GM12891 (cell line): ENCODE measurements at regions not wholly inside any gene's neighbourhood (a gene's known extent, or its start where the extent isn't known, plus 50 kb on each side); places are given as distances from the start of the nearest gene placed in this dataset.

ENCODE experiments used
- DNase-seq: peaks from one replicate; pipeline ENCODE4 v3.0.0; 2011; ENCODE audit warnings: low spot score; ENCODE audit not compliant: insufficient read length
- FAIRE-seq: peaks from 2 replicates; lab custom pipeline; 2011; peaks lifted over from hg19 to GRCh38; lab: Jason Lieb, UNC
- PAX5 ChIP-seq: IDR thresholded peaks from 2 replicates; pipeline ENCODE4 v1.6.1; 2011; ENCODE audit warnings: low read length, moderate library complexity, mild to moderate bottlenecking; ENCODE audit not compliant: insufficient read depth, severe bottlenecking
- POLR2A ChIP-seq: IDR thresholded peaks from 2 replicates; pipeline ENCODE4 v1.6.1; 2011; ENCODE audit warnings: low read depth, low read length, control low read depth
- POLR2AphosphoS5 ChIP-seq: IDR thresholded peaks from 2 replicates; pipeline ENCODE4 v1.6.1; 2011; ENCODE audit warnings: low read depth, low read length, control low read depth
- POU2F2 ChIP-seq: IDR thresholded peaks from 2 replicates; pipeline ENCODE4 v1.6.1; 2011; ENCODE audit warnings: low read depth, mild to moderate bottlenecking, control low read depth, low read length, moderate library complexity
- SPI1 ChIP-seq: IDR thresholded peaks from 2 replicates; pipeline ENCODE4 v1.6.1; 2011; ENCODE audit warnings: low read depth, low read length, control low read depth
- TAF1 ChIP-seq: IDR thresholded peaks from 2 replicates; pipeline ENCODE4 v1.6.1; 2011; ENCODE audit warnings: low read depth, low read length, control low read depth

DNA sequence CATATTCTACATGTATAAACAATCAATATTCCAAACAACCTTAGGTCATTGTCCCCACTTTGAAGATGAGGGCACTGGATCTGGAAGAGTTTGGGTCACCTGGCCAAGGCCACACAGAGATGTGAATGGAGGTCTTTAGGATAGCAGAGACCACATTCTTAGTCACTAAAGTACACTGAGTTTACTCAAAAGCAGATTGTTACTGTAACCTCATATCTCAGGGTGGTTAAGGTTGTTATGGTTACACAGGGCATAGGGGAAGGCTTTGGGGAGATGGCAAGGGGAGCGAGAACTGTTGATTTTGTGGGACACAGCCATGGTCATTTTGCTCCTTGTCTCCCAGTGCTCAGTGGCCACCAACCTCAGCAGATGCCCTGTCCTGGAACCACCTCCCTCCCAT, 109.4 kb downstream of the GATA6 start:
- DNase-seq (no peak), FAIRE-seq (no peak)
- no peak for TF ChIP-seq POU2F2

- DNase-seq (no peak), FAIRE-seq (no peak)
- TF ChIP-seq POU2F2 (no peak), PAX5 (no peak), POLR2A (no peak), TAF1 (no peak), POLR2AphosphoS5 (no peak), SPI1 (no peak)
These were observed 108.4 kb downstream of the GATA6 start for GRCh38 chr18:22277758-22278157.

GRCh38 chr18:22276334-22276713, 106.9 kb downstream of the GATA6 start:
- DNase-seq (no peak), FAIRE-seq (no peak)
- TF ChIP-seq SPI1 (no peak), PAX5 (no peak), POLR2AphosphoS5 (no peak), TAF1 (no peak), POU2F2 (no peak), POLR2A (no peak)

- TF ChIP-seq PAX5 (no peak), TAF1 (no peak), POU2F2 (no peak), POLR2AphosphoS5 (no peak), POLR2A (no peak), SPI1 (no peak)
- DNase-seq (no peak), FAIRE-seq (no peak)
These were observed 106.4 kb downstream of the GATA6 start for GRCh38 chr18:22275706-22276333.

GRCh38 chr18:22273101-22274039, 104.0 kb downstream of the GATA6 start:
- FAIRE-seq (no peak), DNase-seq (no peak)
- TF ChIP-seq PAX5 (no peak), POLR2A (no peak), POLR2AphosphoS5 (no peak), TAF1 (no peak), POU2F2 (no peak), SPI1 (no peak)

DNA sequence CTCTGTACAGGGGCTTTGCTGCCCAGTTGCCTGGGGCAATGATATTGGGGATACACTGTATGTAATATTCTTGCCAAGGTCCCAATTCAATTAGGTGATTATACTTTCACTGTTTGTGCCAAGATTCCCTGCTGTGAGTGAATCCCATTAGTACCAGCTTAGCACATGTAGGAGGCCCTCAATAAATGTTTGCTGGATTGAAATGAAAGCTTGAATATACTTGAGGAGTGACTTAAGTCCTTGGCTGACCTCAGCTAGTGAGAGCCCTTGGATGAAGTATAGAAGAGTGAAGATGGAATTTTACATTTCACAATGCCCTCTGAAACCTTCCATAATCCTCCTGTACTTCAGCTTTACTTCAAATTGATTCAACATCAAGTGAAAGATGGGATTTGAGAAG, 102.9 kb downstream of the GATA6 start:
- FAIRE-seq, result no peak
- no peak for DNase-seq
- no peak for TF ChIP-seq POLR2A
- TF ChIP-seq TAF1, result no peak
- TF ChIP-seq SPI1, result no peak
- TF ChIP-seq PAX5, result no peak
- TF ChIP-seq POU2F2, result no peak
- TF ChIP-seq POLR2AphosphoS5, result no peak

- FAIRE-seq (no peak), DNase-seq (no peak)
- TF ChIP-seq PAX5 (no peak), POU2F2 (no peak), POLR2A (no peak), POLR2AphosphoS5 (no peak), SPI1 (no peak), TAF1 (no peak)
These were observed 101.6 kb downstream of the GATA6 start for GRCh38 chr18:22271030-22271429.

DNA sequence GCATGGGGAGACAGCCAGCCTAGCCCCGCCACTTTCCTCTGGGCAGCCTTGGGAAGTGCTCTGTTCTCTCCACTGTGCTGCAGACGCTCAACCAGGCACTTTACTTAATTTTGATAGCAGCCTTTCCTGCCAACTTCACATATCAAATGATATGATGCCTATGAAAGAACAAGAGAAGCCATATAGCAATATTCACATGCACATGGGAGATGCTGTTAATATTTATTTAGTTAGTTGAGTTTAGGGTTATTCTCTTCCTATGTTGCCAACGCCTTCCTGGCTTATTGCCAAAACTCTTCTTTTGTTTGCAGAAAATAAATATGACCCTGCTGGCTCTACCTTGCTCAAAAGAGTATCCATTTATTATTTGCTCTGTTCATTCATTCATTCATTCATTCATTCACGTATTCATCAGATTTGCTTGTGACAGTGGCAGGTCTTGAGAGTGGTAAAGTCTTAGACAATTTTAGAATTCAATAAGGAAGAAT, 99.3 kb downstream of the GATA6 start:
- TF ChIP-seq POLR2A (no peak), POLR2AphosphoS5 (no peak), POU2F2 (no peak), TAF1 (no peak), SPI1 (no peak), PAX5 (no peak)
- DNase-seq, result no peak
- no peak for FAIRE-seq

- TF ChIP-seq TAF1 (no peak), POU2F2 (no peak), SPI1 (no peak), POLR2A (no peak), PAX5 (no peak), POLR2AphosphoS5 (no peak)
- DNase-seq (no peak), FAIRE-seq (no peak)
These were observed 98.3 kb downstream of the GATA6 start for GRCh38 chr18:22267697-22268096.

- no peak for FAIRE-seq
These were observed 97.8 kb downstream of the GATA6 start for GRCh38 chr18:22267225-22267624.

More at GRCh38 chr18:22267225-22267624, 97.8 kb downstream of the GATA6 start:
- TF ChIP-seq PAX5, result no peak
- no peak for TF ChIP-seq POU2F2
- TF ChIP-seq SPI1, result no peak
- no peak for TF ChIP-seq POLR2AphosphoS5
- no peak for TF ChIP-seq POLR2A
- no peak for TF ChIP-seq TAF1
- DNase-seq, result no peak
